ENCODE measurements at regions not wholly inside any gene's neighbourhood (a gene's known extent, or its start where the extent isn't known, plus 50 kb on each side); places are given as distances from the start of the nearest gene placed in this dataset.

- no peak for TF ChIP-seq ZNF816 (CRISPR knock-in tag; IDR thresholded peaks at IDR 0.05; ENCODE audit: borderline replicate concordance)
- TF ChIP-seq NFE2L1 (CRISPR knock-in tag; IDR thresholded peaks at IDR 0.05; ENCODE audit: borderline replicate concordance): no peak
- TF ChIP-seq MBD4 (IDR thresholded peaks at IDR 0.05; ENCODE audit: borderline replicate concordance, low read length): no peak
- no peak for TF ChIP-seq SAFB2 (CRISPR knock-in tag; IDR thresholded peaks at IDR 0.05; ENCODE audit: borderline replicate concordance, low read depth)
- TF ChIP-seq EZH2 (conservative IDR thresholded peaks at IDR 0.05; ENCODE audit: low read depth, low read length): no peak
These were observed 245.5 kb downstream of the REEP3 start (continued) for GRCh38 chr10:63766745-63767137.

DNA sequence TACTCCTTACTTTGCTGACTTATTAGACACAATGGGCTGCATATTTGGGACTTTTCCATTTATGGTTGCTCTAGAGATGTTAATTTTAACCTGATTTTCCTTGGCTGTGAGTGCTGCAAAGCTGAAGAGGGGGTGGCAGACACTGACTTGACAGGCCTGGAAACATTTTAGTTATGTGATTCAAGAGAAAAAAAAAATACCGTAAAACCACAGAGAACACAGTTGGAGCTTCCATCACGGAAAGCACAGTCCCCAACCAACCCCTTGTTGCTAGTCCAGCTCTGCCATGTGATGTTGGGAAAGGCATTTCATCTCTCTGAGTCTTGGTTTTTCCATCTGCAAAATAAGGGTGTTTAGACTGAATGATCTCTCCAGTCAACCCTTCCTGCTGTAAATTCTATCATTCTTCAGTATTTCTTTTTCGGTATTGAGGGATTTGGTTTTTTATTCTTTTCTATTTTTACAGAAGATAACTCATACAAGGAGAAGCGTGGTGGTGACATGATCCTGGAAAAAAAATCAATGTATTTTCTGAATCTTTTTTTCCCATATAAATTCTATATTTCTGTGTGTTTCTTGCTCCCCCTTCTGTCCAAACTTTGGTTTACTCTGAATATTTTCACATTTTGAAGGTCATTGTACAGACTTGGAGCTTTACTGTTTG is 246.1 kb downstream of the REEP3 start:
- no peaks in the 10 kb centered on the region for H4K20me1 ChIP-seq (ENCODE audit: insufficient read depth, low read length)
- ChIA-PET CTCF (ENCODE audit: low intra/inter-chr PET ratio, low total read pairs) (interaction anchor here (1.7 kb wide), 1 partner anchor 47 kb away, joined by 9 read pairs; no protein-coding TSS in a partner anchor), POLR2A (no interaction called here)
- DNase-seq (ENCODE audit: low spot score): peak; percentile 4
- BruUV-seq (replicated peaks): no TSS peak
- no peak overlapping the region for H3K4me3 ChIP-seq (replicated peaks in 1 of 3; ENCODE audit: insufficient read depth in 1 of 3, low read depth in 2 of 3, low read length in 3 of 3)
- H3K27ac ChIP-seq (ENCODE audit: extremely low read length, insufficient read depth, low read length): no peak overlapping the region
- H3K9me3 ChIP-seq (ENCODE audit: low read length): no peaks in the 10 kb centered on the region
- no peak overlapping the region for H3K9ac ChIP-seq (ENCODE audit: insufficient read depth, low read depth, low read length)
- no peaks in the 10 kb centered on the region for H3K79me2 ChIP-seq (ENCODE audit: insufficient read depth, low read length)
- no peak overlapping the region for H2AFZ ChIP-seq (ENCODE audit: low read length)
- no peaks in the 10 kb centered on the region for H3K36me3 ChIP-seq (replicated peaks in 1 of 2; ENCODE audit: control insufficient read depth in 1 of 2, insufficient read depth in 2 of 2, low read length in 2 of 2)
- H3K27me3 ChIP-seq (ENCODE audit: control insufficient read depth in 1 of 2, insufficient read depth in 2 of 2, low read length in 2 of 2): no peaks in the 10 kb centered on the region
- 40% methylated on average over 4 of the region's 4 CpGs for WGBS (ENCODE audit: low lambda C conversion rate)
- peaks cover 15% of the 10 kb centered on the region for H3K4me1 ChIP-seq (ENCODE audit: insufficient read depth, low read length)
- H3K4me2 ChIP-seq (ENCODE audit: low read depth, low read length): peak overlapping the region; percentile 25; the same call in 1 of the 2 replicates
- no peak for ATAC-seq
- in situ Hi-C loops (cut with HindIII; ENCODE audit: extremely low pct_ligation_motif_present, low pct_unique_long_range_greater_than_20kb) (no loop called here), intact Hi-C loops (cut with micrococcal nuclease; ENCODE audit: unreplicated experiment) (loop anchor here (1.0 to 2.0 kb wide), 3 partner anchors 47 to 598 kb away; no protein-coding TSS in a partner anchor)
- no peak for FAIRE-seq
- TF ChIP-seq STAG1 (CRISPR knock-in tag; IDR thresholded peaks at IDR 0.05): peak; percentile 47
- peak; percentile 18; the same call in 1 of the 2 replicates for TF ChIP-seq SMC3 (IDR thresholded peaks at IDR 0.05; ENCODE audit: low read length)
- TF ChIP-seq, protein P1, sequence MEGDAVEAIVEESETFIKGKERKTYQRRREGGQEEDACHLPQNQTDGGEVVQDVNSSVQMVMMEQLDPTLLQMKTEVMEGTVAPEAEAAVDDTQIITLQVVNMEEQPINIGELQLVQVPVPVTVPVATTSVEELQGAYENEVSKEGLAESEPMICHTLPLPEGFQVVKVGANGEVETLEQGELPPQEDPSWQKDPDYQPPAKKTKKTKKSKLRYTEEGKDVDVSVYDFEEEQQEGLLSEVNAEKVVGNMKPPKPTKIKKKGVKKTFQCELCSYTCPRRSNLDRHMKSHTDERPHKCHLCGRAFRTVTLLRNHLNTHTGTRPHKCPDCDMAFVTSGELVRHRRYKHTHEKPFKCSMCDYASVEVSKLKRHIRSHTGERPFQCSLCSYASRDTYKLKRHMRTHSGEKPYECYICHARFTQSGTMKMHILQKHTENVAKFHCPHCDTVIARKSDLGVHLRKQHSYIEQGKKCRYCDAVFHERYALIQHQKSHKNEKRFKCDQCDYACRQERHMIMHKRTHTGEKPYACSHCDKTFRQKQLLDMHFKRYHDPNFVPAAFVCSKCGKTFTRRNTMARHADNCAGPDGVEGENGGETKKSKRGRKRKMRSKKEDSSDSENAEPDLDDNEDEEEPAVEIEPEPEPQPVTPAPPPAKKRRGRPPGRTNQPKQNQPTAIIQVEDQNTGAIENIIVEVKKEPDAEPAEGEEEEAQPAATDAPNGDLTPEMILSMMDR (CRISPR knock-in tag; IDR thresholded peaks at IDR 0.05): peak; percentile 33
- no peak for TF ChIP-seq CCDC6 (CRISPR knock-in tag; IDR thresholded peaks at IDR 0.05)
- no peak for TF ChIP-seq ETS1 (CRISPR knock-in tag; IDR thresholded peaks at IDR 0.05)

Measured in HepG2 (cell line).